IPS-15b (cell line): ENCODE measurements at regions not wholly inside any gene's neighbourhood (a gene's known extent, or its start where the extent isn't known, plus 50 kb on each side); places are given as distances from the start of the nearest gene placed in this dataset.

Source experiments
- H3K27me3 ChIP-seq: one replicate; pipeline ENCODE4 v1.6.1; 2013; ENCODE audit warnings: low read length; ENCODE audit not compliant: control insufficient read depth, insufficient read depth
- H3K36me3 ChIP-seq: one replicate; pipeline ENCODE4 v1.6.1; 2013; ENCODE audit warnings: low read length; ENCODE audit not compliant: control insufficient read depth, insufficient read depth
- H3K4me1 ChIP-seq: one replicate; pipeline ENCODE4 v1.6.1; 2013; ENCODE audit warnings: mild to moderate bottlenecking, low read length; ENCODE audit not compliant: control insufficient read depth, insufficient read depth
- H3K4me3 ChIP-seq: one replicate; pipeline ENCODE4 v1.5.1; 2013; ENCODE audit warnings: low read depth, low read length
- H3K9ac ChIP-seq: one replicate; pipeline ENCODE4 v1.6.1; 2013; ENCODE audit warnings: low read depth, mild to moderate bottlenecking, low read length
- H3K9me3 ChIP-seq: one replicate; pipeline ENCODE4 v1.6.1; 2013; ENCODE audit warnings: mild to moderate bottlenecking, low read length; ENCODE audit not compliant: control insufficient read depth, insufficient read depth

DNA sequence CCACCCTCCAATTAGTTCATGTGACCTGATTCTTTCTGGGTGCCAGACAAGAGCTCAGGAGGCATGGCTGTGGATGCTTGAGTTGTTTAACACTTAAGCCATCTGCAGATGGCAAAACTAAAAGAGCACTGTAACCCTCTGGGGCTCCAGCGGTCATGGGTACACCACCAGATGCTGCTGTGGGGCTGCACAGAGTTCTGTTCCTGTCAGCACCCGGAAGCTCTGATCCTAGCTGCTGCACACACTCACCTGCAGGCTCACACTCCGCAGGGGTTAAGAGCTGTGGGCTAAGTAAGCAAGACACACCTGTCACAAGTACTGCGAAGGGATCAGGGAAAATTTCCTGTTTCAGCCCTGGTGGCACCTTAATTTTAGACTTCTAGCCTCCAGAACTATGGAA lies 307.8 kb downstream of the C11orf87 start:
- H3K4me1 ChIP-seq = no peaks in the 10 kb centered on the region
- H3K36me3 ChIP-seq = no peaks in the 10 kb centered on the region
- H3K9me3 ChIP-seq = no peaks in the 10 kb centered on the region
- no peak overlapping the region for H3K9ac ChIP-seq
- no peak overlapping the region for H3K4me3 ChIP-seq
- H3K27me3 ChIP-seq = no peaks in the 10 kb centered on the region

DNA sequence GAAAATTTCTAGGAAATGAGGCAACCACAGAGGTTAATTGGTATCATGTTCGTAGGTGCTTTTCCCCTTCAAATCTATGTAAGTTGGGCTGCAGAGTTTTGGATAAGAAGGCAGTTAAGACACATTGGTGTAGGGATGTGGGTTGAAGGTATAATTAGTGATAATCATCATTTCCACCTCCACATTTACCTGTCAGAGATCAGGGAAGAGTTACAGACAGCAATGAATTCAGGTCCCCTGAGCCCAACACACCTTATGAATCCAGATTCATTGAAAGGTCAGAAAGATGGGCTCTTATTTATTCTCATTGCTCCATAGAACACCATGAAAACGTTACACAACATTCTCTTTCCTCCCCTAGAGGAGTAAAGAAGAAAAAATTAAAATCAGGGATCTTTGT lies 308.7 kb downstream of the C11orf87 start:
- Histone ChIP-seq H3K9ac (no peak overlapping the region), H3K27me3 (no peaks in the 10 kb centered on the region), H3K9me3 (no peaks in the 10 kb centered on the region), H3K4me1 (no peaks in the 10 kb centered on the region), H3K36me3 (no peaks in the 10 kb centered on the region), H3K4me3 (no peak overlapping the region)

DNA sequence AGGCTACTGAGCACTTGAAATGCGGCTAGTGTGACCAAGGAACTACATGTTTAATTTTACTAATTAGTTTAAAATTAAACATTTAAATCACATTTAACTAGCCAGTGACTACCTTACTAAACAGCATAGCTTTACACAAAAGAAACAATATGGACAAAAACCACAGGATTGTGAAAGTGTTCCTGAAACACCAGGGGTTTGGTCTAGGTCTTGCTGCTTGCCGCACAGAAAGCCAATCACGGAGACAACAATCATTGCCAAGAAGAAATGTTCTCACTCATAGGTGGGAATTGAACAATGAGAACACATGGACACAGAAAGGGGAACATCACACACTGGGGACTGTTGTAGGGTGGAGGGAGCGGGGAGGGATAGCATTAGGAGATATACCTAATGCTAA lies 309.5 kb downstream of the C11orf87 start:
- Histone ChIP-seq H3K36me3 (no peaks in the 10 kb centered on the region), H3K4me1 (no peaks in the 10 kb centered on the region), H3K9me3 (no peaks in the 10 kb centered on the region), H3K9ac (no peak overlapping the region), H3K4me3 (no peak overlapping the region), H3K27me3 (no peaks in the 10 kb centered on the region)

- H3K4me3 ChIP-seq = no peak overlapping the region
- no peaks in the 10 kb centered on the region for H3K36me3 ChIP-seq
- no peaks in the 10 kb centered on the region for H3K9me3 ChIP-seq
Observed at GRCh38 chr11:109733245-109733644, 311.3 kb downstream of the C11orf87 start.

DNA sequence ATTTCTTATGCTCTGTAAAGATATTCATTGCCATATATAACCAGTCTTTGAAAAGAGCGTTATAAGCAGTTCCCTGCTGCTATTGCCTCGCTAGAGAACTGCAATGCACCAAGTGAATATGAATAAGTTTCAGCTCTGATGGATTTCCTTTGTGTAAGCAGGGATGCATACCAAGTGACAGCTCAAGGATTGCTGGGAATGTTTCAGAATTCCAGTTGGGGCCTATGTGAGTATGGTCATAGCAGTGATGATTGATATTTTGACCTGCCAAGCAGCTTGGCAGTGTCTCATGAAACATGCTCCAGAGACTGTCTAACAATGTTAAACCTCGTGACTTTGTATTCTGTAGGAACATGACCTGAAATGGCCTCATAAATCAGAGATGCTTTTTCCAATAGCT lies 312.6 kb downstream of the C11orf87 start:
- no peak overlapping the region for H3K4me3 ChIP-seq
- no peaks in the 10 kb centered on the region for H3K9me3 ChIP-seq
- no peaks in the 10 kb centered on the region for H3K36me3 ChIP-seq

More at GRCh38 chr11:109733245-109733644, 311.3 kb downstream of the C11orf87 start:
- H3K4me1 ChIP-seq = no peaks in the 10 kb centered on the region
- no peaks in the 10 kb centered on the region for H3K27me3 ChIP-seq
- no peak overlapping the region for H3K9ac ChIP-seq

GRCh38 chr11:109735128-109735527 lies 313.1 kb downstream of the C11orf87 start:
- H3K27me3 ChIP-seq = no peaks in the 10 kb centered on the region
- no peaks in the 10 kb centered on the region for H3K4me1 ChIP-seq
- H3K9me3 ChIP-seq = no peaks in the 10 kb centered on the region
- no peak overlapping the region for H3K9ac ChIP-seq
- H3K4me3 ChIP-seq = no peak overlapping the region
- no peaks in the 10 kb centered on the region for H3K36me3 ChIP-seq

More for the DNA sequence above, 312.6 kb downstream of the C11orf87 start:
- H3K4me1 ChIP-seq = no peaks in the 10 kb centered on the region
- no peaks in the 10 kb centered on the region for H3K27me3 ChIP-seq
- no peak overlapping the region for H3K9ac ChIP-seq

GRCh38 chr11:109739379-109739778 lies 317.4 kb downstream of the C11orf87 start:
- Histone ChIP-seq H3K9me3 (no peaks in the 10 kb centered on the region), H3K36me3 (no peaks in the 10 kb centered on the region), H3K27me3 (no peaks in the 10 kb centered on the region), H3K4me1 (no peaks in the 10 kb centered on the region), H3K4me3 (no peak overlapping the region), H3K9ac (no peak overlapping the region)

- no peaks in the 10 kb centered on the region for H3K9me3 ChIP-seq
- H3K9ac ChIP-seq = no peak overlapping the region
- H3K4me1 ChIP-seq = no peaks in the 10 kb centered on the region
- H3K36me3 ChIP-seq = no peaks in the 10 kb centered on the region
- no peak overlapping the region for H3K4me3 ChIP-seq
- no peaks in the 10 kb centered on the region for H3K27me3 ChIP-seq
Observed at GRCh38 chr11:109745996-109746625, 324.1 kb downstream of the C11orf87 start.

DNA sequence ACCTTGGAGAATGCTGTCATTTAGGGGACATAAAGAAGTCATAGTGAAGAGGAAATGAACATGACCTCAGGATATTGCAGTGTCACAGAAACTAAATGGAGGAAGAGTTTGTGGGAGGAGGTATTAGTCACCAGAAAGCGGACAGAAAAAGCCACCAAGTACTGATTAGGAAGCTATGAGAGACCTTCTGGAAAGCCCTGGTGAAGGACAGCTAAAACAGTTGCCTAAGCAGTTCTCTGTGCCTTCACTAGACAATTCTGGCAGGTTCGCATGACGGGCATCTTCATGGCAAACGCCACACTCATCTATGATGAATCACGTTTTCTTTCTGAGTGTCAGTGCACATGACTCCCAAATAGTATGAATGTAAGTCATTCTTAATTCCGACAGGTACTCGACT lies 325.8 kb downstream of the C11orf87 start:
- Histone ChIP-seq H3K4me1 (no peaks in the 10 kb centered on the region), H3K9me3 (no peaks in the 10 kb centered on the region), H3K27me3 (no peaks in the 10 kb centered on the region), H3K36me3 (no peaks in the 10 kb centered on the region), H3K9ac (no peak overlapping the region), H3K4me3 (no peak overlapping the region)

GRCh38 chr11:109749476-109749875 lies 327.5 kb downstream of the C11orf87 start:
- Histone ChIP-seq H3K27me3 (no peaks in the 10 kb centered on the region), H3K9ac (no peak overlapping the region), H3K36me3 (no peaks in the 10 kb centered on the region), H3K4me3 (no peak overlapping the region), H3K9me3 (no peaks in the 10 kb centered on the region), H3K4me1 (no peaks in the 10 kb centered on the region)

DNA sequence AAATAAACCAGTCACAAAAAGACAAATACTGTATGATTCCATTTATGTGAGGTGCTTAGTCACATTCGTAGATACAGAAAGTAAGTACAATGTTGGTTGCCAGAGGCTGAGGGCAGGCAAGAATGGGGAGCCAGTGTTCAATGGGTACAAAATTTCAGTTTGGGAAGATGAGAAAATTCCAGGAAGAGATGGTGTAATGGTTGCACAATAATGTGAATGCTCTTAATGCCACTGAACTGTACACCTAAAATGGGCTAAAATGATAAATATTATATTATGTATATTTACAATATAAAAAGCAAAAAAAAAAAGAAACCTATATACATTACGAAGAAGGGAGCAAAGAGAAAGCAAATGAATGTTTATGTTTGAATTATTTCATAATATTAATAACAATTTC lies 329.0 kb downstream of the C11orf87 start:
- no peaks in the 10 kb centered on the region for H3K4me1 ChIP-seq
- H3K9me3 ChIP-seq = no peaks in the 10 kb centered on the region
- no peaks in the 10 kb centered on the region for H3K36me3 ChIP-seq

GRCh38 chr11:109752212-109752825 lies 330.3 kb downstream of the C11orf87 start:
- Histone ChIP-seq H3K4me1 (no peaks in the 10 kb centered on the region), H3K4me3 (no peak overlapping the region), H3K36me3 (no peaks in the 10 kb centered on the region), H3K27me3 (no peaks in the 10 kb centered on the region), H3K9ac (no peak overlapping the region), H3K9me3 (no peaks in the 10 kb centered on the region)

More for the DNA sequence above, 329.0 kb downstream of the C11orf87 start:
- Histone ChIP-seq H3K9ac (no peak overlapping the region), H3K4me3 (no peak overlapping the region), H3K27me3 (no peaks in the 10 kb centered on the region)
